HG02571 (cell line): ENCODE measurements at regions not wholly inside any gene's neighbourhood (a gene's known extent, or its start where the extent isn't known, plus 50 kb on each side); places are given as distances from the start of the nearest gene placed in this dataset.

Source experiments
- ATAC-seq: cut with Tn5 transposase; IDR thresholded peaks from one replicate; pipeline ENCODE4 v1.9.1; 2021; ENCODE audit warnings: mild to moderate bottlenecking, moderate library complexity; ENCODE audit not compliant: unreplicated experiment

- no peak for ATAC-seq
Observed at GRCh38 chr11:97800891-97801290, 1219.9 kb upstream of the CNTN5 start.

- no peak for ATAC-seq
Observed at GRCh38 chr11:97814325-97814959, 1206.3 kb upstream of the CNTN5 start.

GRCh38 chr11:97815667-97816066 lies 1205.1 kb upstream of the CNTN5 start:
- no peak for ATAC-seq

- ATAC-seq: no peak
Observed at GRCh38 chr11:97832451-97832850, 1188.3 kb upstream of the CNTN5 start.

- ATAC-seq: no peak
Observed at GRCh38 chr11:97833412-97833811, 1187.3 kb upstream of the CNTN5 start.

DNA sequence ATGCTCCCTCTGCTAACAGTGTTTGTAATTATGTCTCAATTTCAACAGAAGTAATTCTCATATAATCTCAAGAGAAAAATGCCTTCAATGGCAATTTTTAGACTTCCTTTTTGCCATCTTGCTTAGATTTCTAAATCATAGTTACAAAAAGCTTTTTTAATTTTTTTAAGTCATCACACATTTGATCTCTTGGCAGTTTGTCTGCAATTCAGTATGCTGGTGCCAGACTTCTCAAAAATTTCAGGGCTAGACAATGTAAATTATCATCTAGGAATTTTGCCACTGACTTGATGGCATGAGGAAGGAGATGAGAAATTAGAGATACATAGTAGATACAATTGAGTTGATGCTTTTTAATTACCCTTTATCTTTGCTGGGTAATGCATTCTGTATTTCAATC lies 1176.7 kb upstream of the CNTN5 start:
- no peak for ATAC-seq

- no peak for ATAC-seq
Observed at GRCh38 chr11:97847730-97848129, 1173.0 kb upstream of the CNTN5 start.

GRCh38 chr11:97850701-97851100 lies 1170.0 kb upstream of the CNTN5 start:
- no peak for ATAC-seq

- ATAC-seq: no peak
Observed at GRCh38 chr11:97854357-97854756, 1166.4 kb upstream of the CNTN5 start.

GRCh38 chr11:97854877-97855276 lies 1165.9 kb upstream of the CNTN5 start:
- ATAC-seq: no peak

DNA sequence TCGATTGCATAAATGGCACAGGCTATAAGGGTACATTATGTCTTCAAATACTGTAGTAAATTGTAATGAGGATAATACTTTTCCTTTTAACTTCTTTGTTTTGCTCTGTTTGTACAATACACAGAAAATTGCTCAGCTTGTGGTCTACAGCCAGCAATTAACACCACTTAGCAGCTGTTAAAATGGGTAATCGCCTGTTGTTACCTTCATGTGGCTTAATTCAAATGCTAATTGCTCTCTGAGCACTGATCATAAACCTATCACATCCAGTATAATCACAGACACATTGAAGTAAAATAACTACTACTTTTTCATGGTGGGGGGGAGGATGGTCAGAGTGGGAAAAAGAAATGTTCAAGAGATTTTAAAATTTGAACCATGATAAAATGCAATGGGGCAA lies 1164.1 kb upstream of the CNTN5 start:
- ATAC-seq: no peak

GRCh38 chr11:97860237-97860636 lies 1160.5 kb upstream of the CNTN5 start:
- no peak for ATAC-seq

DNA sequence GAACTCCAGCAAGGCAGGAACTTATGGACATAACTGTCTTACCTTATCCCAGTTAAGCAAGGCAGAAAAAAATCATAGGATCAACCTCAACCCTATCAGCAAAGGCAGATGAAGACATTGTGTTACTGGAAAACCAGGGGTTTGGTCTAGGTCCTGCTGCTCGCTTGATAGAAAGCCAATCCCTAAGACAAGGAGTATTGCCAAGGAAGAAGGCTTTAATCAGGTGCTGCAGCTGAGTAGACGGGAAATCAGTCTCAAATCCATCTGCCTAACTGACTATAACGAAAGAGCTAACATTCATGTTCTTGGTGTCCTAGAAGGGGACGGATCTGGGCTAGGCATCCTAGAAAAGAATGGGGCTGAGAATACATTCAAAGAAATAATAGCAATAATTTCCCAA lies 1158.7 kb upstream of the CNTN5 start:
- no peak for ATAC-seq

DNA sequence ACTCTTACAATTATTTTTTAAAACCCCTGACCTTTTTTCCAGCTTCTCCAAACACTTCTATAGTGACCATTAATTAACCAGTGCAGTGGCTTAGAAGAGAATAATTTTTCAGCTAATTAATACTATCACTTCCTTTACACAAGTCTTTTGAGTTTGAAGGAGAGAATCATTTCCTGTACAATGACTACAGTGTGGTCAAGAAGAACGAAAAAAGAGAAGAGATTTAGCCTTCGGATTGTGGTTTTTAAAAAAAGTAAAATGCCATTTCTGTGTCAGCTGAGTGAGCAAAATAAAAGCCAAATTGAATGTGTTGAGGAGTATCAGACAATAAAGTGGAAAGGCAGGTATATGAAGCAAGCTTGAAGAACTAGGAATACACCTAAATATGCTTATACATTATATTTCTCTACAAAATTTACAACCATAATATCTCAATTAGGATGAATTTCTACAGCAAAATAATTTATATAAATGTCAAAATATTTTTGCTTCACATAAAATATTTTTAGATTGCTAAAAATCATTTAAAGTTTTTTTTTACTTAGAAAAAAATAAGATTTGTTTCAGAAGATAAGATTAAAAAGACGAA lies 1155.2 kb upstream of the CNTN5 start:
- no peak for ATAC-seq

DNA sequence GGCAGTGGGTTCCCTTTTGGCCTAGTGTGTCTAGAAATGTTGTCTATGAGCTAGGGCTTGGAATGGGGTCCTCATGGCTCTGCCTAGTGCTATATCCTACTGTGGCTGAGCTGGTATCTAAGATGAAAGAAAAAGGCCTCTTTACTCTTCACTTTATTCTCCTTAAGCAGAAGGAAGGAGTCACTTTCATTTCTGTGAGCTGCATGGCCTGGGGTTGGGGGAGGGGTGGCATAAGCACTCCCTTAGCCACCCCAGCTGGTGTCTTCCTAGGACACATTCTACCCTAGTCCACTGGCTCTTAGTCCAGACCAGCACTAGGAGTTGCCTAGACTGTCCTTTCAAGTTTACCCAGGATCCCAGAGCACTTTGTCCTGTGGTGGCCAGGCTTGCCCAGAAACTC lies 1148.9 kb upstream of the CNTN5 start:
- ATAC-seq: no peak

DNA sequence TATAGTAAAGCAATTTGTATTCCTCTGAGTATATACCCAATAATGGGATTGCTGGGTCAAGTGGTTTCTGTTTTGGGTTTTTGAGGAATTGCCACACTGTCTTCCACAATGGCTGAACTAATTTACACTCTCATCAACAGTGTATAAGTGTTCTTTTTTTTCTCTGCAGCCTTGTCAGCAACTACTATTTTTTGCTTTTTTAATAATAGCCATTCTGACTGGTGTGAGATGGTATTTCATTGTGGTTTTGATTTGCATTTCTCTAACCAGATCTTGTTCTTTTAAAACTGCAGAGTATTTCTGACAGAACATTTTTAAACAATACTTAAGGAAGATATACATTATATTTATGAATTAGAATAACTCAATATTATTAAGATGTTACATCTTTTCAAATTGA lies 1140.5 kb upstream of the CNTN5 start:
- ATAC-seq: no peak

- ATAC-seq: no peak
Observed at GRCh38 chr11:97883086-97883485, 1137.7 kb upstream of the CNTN5 start.

DNA sequence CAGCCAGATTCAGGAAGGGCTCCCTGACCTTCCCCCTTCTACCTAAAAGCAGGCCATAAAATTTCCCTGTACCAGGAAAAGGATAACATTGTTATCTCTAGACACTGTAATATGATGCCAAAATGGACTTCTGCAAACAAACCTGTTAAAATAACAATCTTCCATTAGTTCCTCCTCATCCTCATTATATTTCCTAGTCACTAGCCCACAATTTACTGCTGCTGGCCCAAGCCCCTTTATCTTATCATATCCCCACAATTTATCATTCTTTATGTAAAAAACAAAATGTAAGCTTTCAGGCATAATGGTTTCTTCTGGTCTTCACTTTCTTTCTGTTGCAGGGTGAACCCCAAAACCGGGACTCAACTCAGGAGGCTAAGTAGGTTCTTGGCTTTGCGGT lies 1132.1 kb upstream of the CNTN5 start:
- no peak for ATAC-seq

- no peak for ATAC-seq
Observed at GRCh38 chr11:97890466-97890865, 1130.3 kb upstream of the CNTN5 start.

DNA sequence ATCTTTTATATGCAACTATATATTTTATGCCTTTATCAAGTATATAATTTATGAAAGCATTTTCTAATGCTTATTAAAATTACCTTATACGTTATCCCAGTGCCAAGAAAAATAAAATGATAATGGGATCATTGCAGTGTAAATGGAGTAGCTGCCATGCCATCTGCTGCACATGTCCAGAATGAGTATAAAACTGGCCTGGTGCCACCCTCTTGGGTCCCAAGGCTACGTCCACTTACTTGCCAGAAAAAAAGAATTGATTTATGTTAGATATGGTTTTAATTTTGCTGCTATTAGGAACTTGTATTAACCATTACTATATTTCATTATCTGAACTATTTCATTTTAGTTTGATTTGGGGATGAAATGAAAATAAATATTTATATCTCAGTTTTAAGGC lies 1127.1 kb upstream of the CNTN5 start:
- ATAC-seq: no peak

- ATAC-seq: no peak
Observed at GRCh38 chr11:97894978-97895377, 1125.8 kb upstream of the CNTN5 start.

GRCh38 chr11:97895572-97895971 lies 1125.2 kb upstream of the CNTN5 start:
- ATAC-seq: no peak

GRCh38 chr11:97902828-97903227 lies 1117.9 kb upstream of the CNTN5 start:
- ATAC-seq: no peak
